Ovary (tissue), 7 donors: ENCODE measurements at regions not wholly inside any gene's neighbourhood (a gene's known extent, or its start where the extent isn't known, plus 50 kb on each side); places are given as distances from the start of the nearest gene placed in this dataset.

ENCODE experiments used
- DNase-seq, 5 donors: peaks; one replicate each; pipeline ENCODE4 v3.0.0-alpha.2; 2019 to 2020
- H3K27ac ChIP-seq, 2 donors: fragments of 200-600 bp; one replicate each; pipeline versions ENCODE4 v1.5.1 to v1.8.0; 2019 to 2022
- H3K27me3 ChIP-seq: fragments of 200-600 bp; one replicate; pipeline ENCODE4 v1.8.0; 2022
- H3K36me3 ChIP-seq: fragments of 200-600 bp; sonication (generic); one replicate; pipeline ENCODE4 v1.5.1; 2019
- H3K4me1 ChIP-seq: one replicate; pipeline ENCODE4 v1.8.1; 2013; ENCODE audit warnings: mild to moderate bottlenecking, moderate library complexity; ENCODE audit not compliant: insufficient read depth
- H3K4me3 ChIP-seq: fragments of 200-600 bp; sonication (generic); one replicate; pipeline ENCODE4 v1.5.1; 2017
- H3K9me3 ChIP-seq, 2 donors: fragments of 200-600 bp in 1 of 2; sonication (generic) in 1 of 2; one replicate each; pipeline versions ENCODE4 v1.5.1 to v1.8.1; 2013 to 2019; ENCODE audit warnings: mild to moderate bottlenecking in 1 of 2, moderate library complexity in 1 of 2
- CTCF ChIP-seq, 3 donors: fragments of 450-650 bp in 2 of 3; fragments of 200-600 bp in 1 of 3; IDR thresholded peaks; one replicate each; pipeline versions ENCODE4 v1.5.1 to v1.8.0; 2016 to 2022; ENCODE audit warnings: antibody characterized with exemption in 3 of 3, mild to moderate bottlenecking in 1 of 3
- EP300 ChIP-seq: sonication (generic); formaldehyde crosslinking; IDR thresholded peaks from one replicate; pipeline ENCODE4 v1.6.1; 2017; ENCODE audit warnings: antibody characterized with exemption
- POLR2A ChIP-seq: fragments of 450-650 bp; IDR thresholded peaks from one replicate; pipeline ENCODE4 v1.6.1; 2017; ENCODE audit warnings: antibody characterized with exemption, mild to moderate bottlenecking, moderate library complexity
- WGBS, 3 donors: extraction: QIAGEN DNeasy Blood & Tissue Kit in 1 of 3; methylation state at CpG; one replicate each; pipeline versions ENCODE4 v1.1.5 to v1.1.7; 2013 to 2017; 5-methylcytosine and 5-hydroxymethylcytosine counted together
- intact Hi-C, 4 donors: fragments of 100-400 bp; cut with DNase I; formaldehyde crosslinking; loops; one replicate each; pipeline versions ENCODE4 v1.11.0 to v1.15.1; 2022 to 2023
- donor health status: DM: no; HTN: no; CAD: no; lungs with moderate emphysema.
- donor health status: DM: no; HTN: no; CAD: no.
- donor health status: Bipolar disorder and iron deficiency.
- donor health status: DM: no; HTN: no; CAD: no.
- donor health status: DM: yes; HTN: yes; CAD: no.

- WGBS, 3 donors: 33 to 55% (median 46%) methylated on average over 1 of the region's 1 CpG
These were observed 147.1 kb downstream of the ZNF674 start for GRCh38 chrX:46398126-46398525.

GRCh38 chrX:46386511-46386910 is 158.7 kb downstream of the ZNF674 start:
- no peaks in the 10 kb centered on the region for H3K36me3 ChIP-seq
- no peak for DNase-seq
- H3K4me3 ChIP-seq: no peak overlapping the region
- H3K9me3 ChIP-seq: no peaks in the 10 kb centered on the region
- no peaks in the 10 kb centered on the region for H3K27me3 ChIP-seq
- no peak overlapping the region for H3K27ac ChIP-seq
- H3K4me1 ChIP-seq: no peaks in the 10 kb centered on the region
- intact Hi-C loops: no loop called here
- TF ChIP-seq CTCF (IDR thresholded peaks at IDR 0.05) (no peak), POLR2A (no peak), EP300 (no peak)

More at GRCh38 chrX:46398126-46398525, 147.1 kb downstream of the ZNF674 start:
- H3K27me3 ChIP-seq: no peaks in the 10 kb centered on the region
- no peaks in the 10 kb centered on the region for H3K9me3 ChIP-seq
- no peak overlapping the region for H3K4me3 ChIP-seq
- no peak for TF ChIP-seq CTCF (IDR thresholded peaks at IDR 0.05)
- no peak for TF ChIP-seq EP300
- no peak for TF ChIP-seq POLR2A
- H3K36me3 ChIP-seq: no peaks in the 10 kb centered on the region
- H3K4me1 ChIP-seq: no peaks in the 10 kb centered on the region
- intact Hi-C loops: no loop called here
- H3K27ac ChIP-seq: no peak overlapping the region
- no peak for DNase-seq

DNA sequence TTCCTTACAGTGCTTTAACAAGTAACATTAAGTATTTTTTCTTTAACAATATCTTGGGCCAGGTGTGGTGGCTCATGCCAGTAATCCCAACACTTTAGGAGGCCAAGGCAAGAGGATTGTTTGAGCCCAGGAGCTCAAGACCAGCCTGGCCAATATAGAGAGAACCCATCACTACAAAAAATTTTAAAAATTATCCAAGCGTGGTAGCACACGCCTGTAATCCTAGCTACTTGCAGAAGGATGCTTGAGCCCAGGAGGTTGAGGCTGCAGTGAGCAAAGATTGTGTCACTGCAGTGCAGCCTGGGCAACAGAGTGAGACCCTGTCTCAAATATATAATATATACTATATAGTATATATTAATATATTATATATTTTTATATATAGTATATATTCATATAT is 162.2 kb downstream of the ZNF674 start:
- 90 to 96% (median 95%) methylated on average over 2 of the region's 2 CpGs for WGBS, 3 donors
- Histone ChIP-seq H3K36me3 (no peaks in the 10 kb centered on the region), H3K4me1 (no peaks in the 10 kb centered on the region)

GRCh38 chrX:46382595-46382994 is 162.6 kb downstream of the ZNF674 start:
- Histone ChIP-seq H3K27me3 (no peaks in the 10 kb centered on the region), H3K36me3 (no peaks in the 10 kb centered on the region), H3K4me3 (no peak overlapping the region), H3K4me1 (no peaks in the 10 kb centered on the region), H3K9me3 (no peaks in the 10 kb centered on the region), H3K27ac (no peak overlapping the region)
- TF ChIP-seq POLR2A (no peak), CTCF (IDR thresholded peaks at IDR 0.05) (no peak), EP300 (no peak)
- no peak for DNase-seq
- intact Hi-C loops: no loop called here
- WGBS, 3 donors: 72 to 91% (median 78%) methylated on average over 2 of the region's 2 CpGs

More for the DNA sequence above, 162.2 kb downstream of the ZNF674 start:
- intact Hi-C loops: no loop called here
- no peaks in the 10 kb centered on the region for H3K27me3 ChIP-seq
- DNase-seq: no peak
- no peak for TF ChIP-seq CTCF (IDR thresholded peaks at IDR 0.05)
- TF ChIP-seq POLR2A: no peak
- no peak for TF ChIP-seq EP300
- H3K27ac ChIP-seq: no peak overlapping the region
- no peaks in the 10 kb centered on the region for H3K9me3 ChIP-seq
- no peak overlapping the region for H3K4me3 ChIP-seq

DNA sequence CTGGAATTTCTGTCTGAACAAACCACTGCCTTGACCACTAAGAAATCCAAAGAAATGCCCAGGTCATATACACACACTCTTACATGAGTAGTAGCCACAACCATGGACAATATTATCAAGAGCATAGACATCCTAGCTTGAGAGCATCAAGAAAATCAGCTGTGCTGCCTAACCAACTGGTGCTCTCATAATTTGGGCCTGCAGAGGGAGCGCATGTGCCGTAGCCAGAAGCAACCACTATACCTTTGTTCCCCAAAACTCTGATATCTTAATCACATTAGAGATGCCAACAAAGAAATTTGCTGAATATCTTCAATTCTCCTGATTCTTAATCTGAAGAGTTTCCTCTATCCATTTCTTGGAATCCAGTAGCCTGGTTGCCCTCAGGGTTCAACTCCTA is 163.6 kb downstream of the ZNF674 start:
- Histone ChIP-seq H3K4me3 (no peak overlapping the region), H3K27me3 (no peaks in the 10 kb centered on the region), H3K27ac (no peak overlapping the region), H3K9me3 (no peaks in the 10 kb centered on the region), H3K4me1 (no peaks in the 10 kb centered on the region), H3K36me3 (no peaks in the 10 kb centered on the region)
- WGBS, 3 donors: 62 to 70% (median 65%) methylated on average over 2 of the region's 2 CpGs
- TF ChIP-seq POLR2A (no peak), EP300 (no peak), CTCF (IDR thresholded peaks at IDR 0.05) (no peak)
- no peak for DNase-seq
- intact Hi-C loops: no loop called here
